ENCODE measurements at regions not wholly inside any gene's neighbourhood (a gene's known extent, or its start where the extent isn't known, plus 50 kb on each side); places are given as distances from the start of the nearest gene placed in this dataset.
"Not testable (repeated sequence)": the region's sequence is repeated elsewhere in the genome, so short reads cannot be mapped to it uniquely, and the experiment has no call there.

DNA sequence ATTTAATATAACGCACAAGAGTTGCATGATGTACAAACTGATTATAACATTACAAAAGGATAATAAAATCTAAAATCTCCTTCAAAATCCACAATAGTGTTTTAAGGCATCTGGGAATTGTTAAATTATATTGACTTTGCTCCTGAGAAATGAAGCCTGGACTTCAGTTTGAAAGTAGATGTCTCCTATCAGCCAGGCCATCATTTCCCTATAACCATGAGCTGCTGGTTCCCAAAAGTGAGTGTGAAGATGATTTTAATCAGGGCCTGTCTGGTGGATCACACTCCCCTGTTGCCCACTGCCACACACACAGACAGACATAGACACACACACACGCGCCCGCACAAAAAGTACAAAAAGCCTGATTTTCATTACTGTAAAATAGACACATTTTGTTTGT, 480.7 kb downstream of the RPS29 start:
- H3K27ac ChIP-seq: no peak overlapping the region
- TF ChIP-seq, protein P1, sequence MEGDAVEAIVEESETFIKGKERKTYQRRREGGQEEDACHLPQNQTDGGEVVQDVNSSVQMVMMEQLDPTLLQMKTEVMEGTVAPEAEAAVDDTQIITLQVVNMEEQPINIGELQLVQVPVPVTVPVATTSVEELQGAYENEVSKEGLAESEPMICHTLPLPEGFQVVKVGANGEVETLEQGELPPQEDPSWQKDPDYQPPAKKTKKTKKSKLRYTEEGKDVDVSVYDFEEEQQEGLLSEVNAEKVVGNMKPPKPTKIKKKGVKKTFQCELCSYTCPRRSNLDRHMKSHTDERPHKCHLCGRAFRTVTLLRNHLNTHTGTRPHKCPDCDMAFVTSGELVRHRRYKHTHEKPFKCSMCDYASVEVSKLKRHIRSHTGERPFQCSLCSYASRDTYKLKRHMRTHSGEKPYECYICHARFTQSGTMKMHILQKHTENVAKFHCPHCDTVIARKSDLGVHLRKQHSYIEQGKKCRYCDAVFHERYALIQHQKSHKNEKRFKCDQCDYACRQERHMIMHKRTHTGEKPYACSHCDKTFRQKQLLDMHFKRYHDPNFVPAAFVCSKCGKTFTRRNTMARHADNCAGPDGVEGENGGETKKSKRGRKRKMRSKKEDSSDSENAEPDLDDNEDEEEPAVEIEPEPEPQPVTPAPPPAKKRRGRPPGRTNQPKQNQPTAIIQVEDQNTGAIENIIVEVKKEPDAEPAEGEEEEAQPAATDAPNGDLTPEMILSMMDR (IDR thresholded peaks at IDR 0.05): no peak
- TF ChIP-seq ZFX (IDR thresholded peaks at IDR 0.05; ENCODE audit: borderline replicate concordance): no peak

- TF ChIP-seq, protein P1 (IDR thresholded peaks at IDR 0.05): no peak
- no peak for TF ChIP-seq ZFX (IDR thresholded peaks at IDR 0.05; ENCODE audit: borderline replicate concordance)
- no peak overlapping the region for H3K27ac ChIP-seq
Observed at GRCh38 chr14:49092345-49092744, 493.8 kb downstream of the RPS29 start.

DNA sequence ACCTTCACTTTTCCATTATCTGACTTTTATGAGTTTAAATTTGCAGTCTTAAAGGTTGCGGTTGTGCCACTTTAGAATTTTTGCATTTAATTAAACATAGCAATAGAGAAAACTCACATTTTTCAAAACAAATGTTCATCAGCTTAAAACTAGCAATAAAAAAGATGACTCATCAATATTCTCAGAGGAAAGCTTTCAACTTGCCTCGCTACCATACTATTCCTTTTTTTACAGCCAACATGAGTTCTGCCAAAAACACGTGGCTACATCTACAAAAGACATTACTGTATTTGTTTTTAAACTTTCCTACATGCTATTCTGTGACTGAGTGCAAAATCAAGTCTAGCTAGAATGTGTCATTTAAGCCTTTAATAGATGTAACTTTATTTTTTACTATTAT, 497.1 kb downstream of the RPS29 start:
- no peak for TF ChIP-seq ZFX (IDR thresholded peaks at IDR 0.05; ENCODE audit: borderline replicate concordance)
- no peak overlapping the region for H3K27ac ChIP-seq

DNA sequence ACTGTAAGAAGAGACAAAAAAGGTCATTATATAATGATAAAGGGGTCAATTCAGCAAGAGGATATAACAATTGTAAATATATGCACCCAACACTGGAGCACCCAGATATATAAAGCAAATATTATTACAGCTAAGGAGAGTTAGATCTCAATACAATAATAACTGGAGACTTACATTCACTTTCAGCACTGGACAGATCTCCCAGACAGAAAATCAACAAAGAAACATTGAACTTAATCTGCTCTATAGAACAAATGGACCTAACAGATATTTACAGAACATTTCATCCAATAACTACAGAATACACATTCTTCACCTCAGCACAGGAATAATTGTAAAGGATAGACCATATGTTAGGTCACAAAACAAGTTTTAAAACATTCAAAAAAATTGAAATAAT, 512.9 kb downstream of the RPS29 start:
- not testable (repeated sequence) for H3K27ac ChIP-seq

GRCh38 chr14:49058511-49058910, 527.7 kb downstream of the RPS29 start:
- TF ChIP-seq, protein P1 (IDR thresholded peaks at IDR 0.05): no peak
- TF ChIP-seq ZFX (IDR thresholded peaks at IDR 0.05; ENCODE audit: borderline replicate concordance): no peak
- no peak overlapping the region for H3K27ac ChIP-seq

GRCh38 chr14:49057838-49058510, 528.2 kb downstream of the RPS29 start:
- no peak for TF ChIP-seq ZFX (IDR thresholded peaks at IDR 0.05; ENCODE audit: borderline replicate concordance)
- TF ChIP-seq, protein P1 (IDR thresholded peaks at IDR 0.05): no peak
- H3K27ac ChIP-seq: no peak overlapping the region

- H3K27ac ChIP-seq: no peak overlapping the region
- TF ChIP-seq, protein P1 (IDR thresholded peaks at IDR 0.05): no peak
- no peak for TF ChIP-seq ZFX (IDR thresholded peaks at IDR 0.05; ENCODE audit: borderline replicate concordance)
Observed at GRCh38 chr14:49056021-49056420, 530.2 kb downstream of the RPS29 start.

DNA sequence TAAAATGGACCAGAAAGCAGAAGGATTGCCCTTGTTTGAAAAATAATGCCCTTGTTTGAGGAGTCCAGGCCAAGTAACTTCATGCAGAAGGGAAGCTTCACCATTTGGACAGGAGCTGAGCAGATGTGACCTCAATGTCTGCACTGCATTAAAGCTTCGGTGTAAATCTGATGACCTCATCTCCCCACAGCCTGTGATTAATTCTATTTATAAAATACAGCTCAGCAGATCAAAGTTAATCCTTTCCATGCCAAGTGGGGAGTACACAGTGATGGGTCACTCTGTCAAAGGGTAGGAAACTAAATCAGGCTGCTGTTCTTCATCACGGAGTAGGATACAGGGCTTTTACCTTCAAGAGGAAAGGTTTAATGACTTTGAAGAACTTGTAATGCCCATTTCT, 533.7 kb downstream of the RPS29 start:
- TF ChIP-seq ZFX (IDR thresholded peaks at IDR 0.05; ENCODE audit: borderline replicate concordance): no peak
- TF ChIP-seq, protein P1 (IDR thresholded peaks at IDR 0.05): no peak
- H3K27ac ChIP-seq: no peak overlapping the region

All from 22Rv1 (cell line).